NCI-H2196 (cell line): ENCODE measurements at regions not wholly inside any gene's neighbourhood (a gene's known extent, or its start where the extent isn't known, plus 50 kb on each side); places are given as distances from the start of the nearest gene placed in this dataset.

Experiments
- DNase-seq: peaks from one replicate; lab custom pipeline; 2025; ENCODE audit not compliant: unreplicated experiment; lab: John Stamatoyannopoulos, UW

GRCh38 chr16:62135911-62136310, 99.7 kb upstream of the CDH8 start:
- DNase-seq, result no peak

GRCh38 chr16:62135446-62135845, 99.2 kb upstream of the CDH8 start:
- no peak for DNase-seq

- no peak for DNase-seq
Measured at GRCh38 chr16:62130101-62130500, 93.9 kb upstream of the CDH8 start.

GRCh38 chr16:62105244-62105643, 69.0 kb upstream of the CDH8 start:
- DNase-seq, result no peak

DNA sequence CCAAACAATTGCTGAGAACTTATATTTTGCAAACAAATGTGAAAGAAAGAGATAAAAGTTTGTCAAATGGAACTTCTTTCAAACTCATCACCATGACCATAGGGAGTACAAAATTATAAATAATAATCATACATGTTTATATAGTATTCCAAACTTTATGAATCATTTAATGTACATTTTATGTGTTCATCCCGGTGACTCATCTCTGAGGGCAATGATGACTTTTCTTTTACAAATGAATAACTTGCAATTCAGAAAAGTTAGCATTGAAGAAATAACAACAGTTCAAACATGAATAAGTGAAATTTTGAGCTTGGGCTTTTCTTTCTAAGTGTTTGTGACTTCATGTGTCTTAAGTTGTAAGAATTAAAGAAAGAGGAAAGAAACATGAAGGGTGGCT, 66.3 kb upstream of the CDH8 start:
- DNase-seq, result no peak

DNA sequence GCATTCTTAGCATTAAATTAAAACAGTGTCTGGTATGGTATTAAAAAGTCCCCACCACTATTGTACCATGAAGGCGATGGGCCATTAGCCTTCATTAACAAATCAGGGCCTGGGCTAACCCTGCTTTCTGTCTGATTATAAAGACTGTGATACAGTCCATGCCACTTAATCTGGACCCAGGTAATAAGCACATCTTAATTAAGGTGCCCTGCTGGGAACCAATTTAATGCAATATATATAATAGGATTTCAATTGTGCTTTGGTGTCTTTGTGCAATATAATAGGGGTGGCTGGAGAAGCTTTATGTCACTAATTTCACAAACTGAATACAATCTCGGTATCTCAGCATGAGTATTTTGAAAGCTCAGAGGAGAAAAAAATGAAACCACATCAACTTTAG, 64.4 kb upstream of the CDH8 start:
- no peak for DNase-seq

DNA sequence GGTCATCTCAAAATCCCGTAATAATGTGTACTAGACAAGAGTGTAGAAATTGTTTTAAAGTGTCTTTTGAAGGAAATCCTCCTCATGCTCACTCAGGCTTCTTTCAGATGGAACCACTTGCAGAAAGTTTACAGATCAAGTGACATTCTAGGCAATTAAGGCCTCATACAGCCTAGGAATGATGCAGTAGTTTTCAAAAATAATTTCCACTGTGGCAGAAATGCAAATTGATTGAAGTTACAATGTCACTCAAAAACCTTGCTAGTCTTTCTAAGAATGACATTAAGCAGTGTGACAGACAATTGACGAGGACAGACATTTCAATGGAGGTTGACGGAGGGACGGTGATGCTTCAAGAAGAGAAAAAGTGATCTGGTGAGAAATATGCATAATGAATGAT, 53.5 kb upstream of the CDH8 start:
- DNase-seq, result no peak

DNA sequence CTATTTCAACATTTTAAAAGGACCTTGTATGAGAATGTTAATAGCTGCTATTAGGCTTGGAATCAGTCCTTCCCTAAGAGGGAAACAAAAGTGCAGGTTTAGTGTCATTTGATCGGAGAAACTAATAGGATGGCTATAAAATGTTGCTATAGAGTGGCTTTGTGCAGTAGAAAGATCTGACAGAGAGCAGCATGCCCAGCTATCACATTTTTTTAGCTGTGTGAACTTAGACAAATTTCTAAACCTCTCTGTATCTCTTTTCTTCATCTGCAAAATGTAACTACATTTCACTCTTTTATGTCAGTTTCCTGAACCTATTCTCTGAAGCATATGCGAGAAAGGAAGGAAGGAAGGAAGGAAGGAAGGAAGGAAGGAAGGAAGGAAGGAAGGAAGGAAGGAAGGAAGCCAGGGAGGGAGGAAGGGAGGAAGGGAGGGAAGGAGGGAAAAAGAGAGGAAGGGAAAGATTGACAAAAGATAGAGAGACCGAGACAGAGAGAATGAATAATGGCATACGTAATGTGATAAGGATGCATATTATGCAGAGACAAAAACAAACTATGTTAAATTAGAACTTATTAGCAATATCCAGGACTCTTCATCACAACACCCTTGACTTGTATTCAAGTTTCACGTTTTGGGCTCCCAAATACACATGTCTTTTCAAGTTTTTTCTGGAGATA, 52.6 kb upstream of the CDH8 start:
- no peak for DNase-seq
